ENCODE measurements at regions not wholly inside any gene's neighbourhood (a gene's known extent, or its start where the extent isn't known, plus 50 kb on each side); places are given as distances from the start of the nearest gene placed in this dataset.

GRCh38 chr20:10897336-10897735 is 223.5 kb upstream of the JAG1 start:
- TF ChIP-seq CTCF (IDR thresholded peaks at IDR 0.05; ENCODE audit: control insufficient read depth, extremely low read depth, insufficient read depth): no peak
- H3K4me3 ChIP-seq (ENCODE audit: low read depth, low read length): no peak overlapping the region
- no peak for DNase-seq (ENCODE audit: low read depth)

GRCh38 chr20:10898552-10898951 is 224.8 kb upstream of the JAG1 start:
- DNase-seq (ENCODE audit: low read depth): no peak
- H3K4me3 ChIP-seq (ENCODE audit: low read depth, low read length): no peak overlapping the region
- TF ChIP-seq CTCF (IDR thresholded peaks at IDR 0.05; ENCODE audit: control insufficient read depth, extremely low read depth, insufficient read depth): no peak

GRCh38 chr20:10902174-10902573 is 228.4 kb upstream of the JAG1 start:
- no peak for DNase-seq (ENCODE audit: low read depth)
- no peak for TF ChIP-seq CTCF (IDR thresholded peaks at IDR 0.05; ENCODE audit: control insufficient read depth, extremely low read depth, insufficient read depth)
- H3K4me3 ChIP-seq (ENCODE audit: low read depth, low read length): no peak overlapping the region

GRCh38 chr20:10902576-10903282 is 228.9 kb upstream of the JAG1 start:
- no peak for TF ChIP-seq CTCF (IDR thresholded peaks at IDR 0.05; ENCODE audit: control insufficient read depth, extremely low read depth, insufficient read depth)
- DNase-seq (ENCODE audit: low read depth): no peak
- H3K4me3 ChIP-seq (ENCODE audit: low read depth, low read length): no peak overlapping the region

GRCh38 chr20:10906834-10907233 is 233.0 kb upstream of the JAG1 start:
- DNase-seq (ENCODE audit: low read depth): no peak
- TF ChIP-seq CTCF (IDR thresholded peaks at IDR 0.05; ENCODE audit: control insufficient read depth, extremely low read depth, insufficient read depth): no peak

GRCh38 chr20:10909803-10910202 is 236.0 kb upstream of the JAG1 start:
- TF ChIP-seq CTCF (IDR thresholded peaks at IDR 0.05; ENCODE audit: control insufficient read depth, extremely low read depth, insufficient read depth): no peak
- no peak for DNase-seq (ENCODE audit: low read depth)
- H3K4me3 ChIP-seq (ENCODE audit: low read depth, low read length): no peak overlapping the region

More at GRCh38 chr20:10906834-10907233, 233.0 kb upstream of the JAG1 start:
- no peak overlapping the region for H3K4me3 ChIP-seq (ENCODE audit: low read depth, low read length)

All from LNCaP clone FGC (cell line).